GM19025 (cell line): ENCODE measurements at regions not wholly inside any gene's neighbourhood (a gene's known extent, or its start where the extent isn't known, plus 50 kb on each side); places are given as distances from the start of the nearest gene placed in this dataset.

Experiments
- ATAC-seq: cut with Tn5 transposase; IDR thresholded peaks from one replicate; pipeline ENCODE4 v1.9.1; 2021; ENCODE audit warnings: mild to moderate bottlenecking, low read depth, moderate library complexity; ENCODE audit not compliant: unreplicated experiment

DNA sequence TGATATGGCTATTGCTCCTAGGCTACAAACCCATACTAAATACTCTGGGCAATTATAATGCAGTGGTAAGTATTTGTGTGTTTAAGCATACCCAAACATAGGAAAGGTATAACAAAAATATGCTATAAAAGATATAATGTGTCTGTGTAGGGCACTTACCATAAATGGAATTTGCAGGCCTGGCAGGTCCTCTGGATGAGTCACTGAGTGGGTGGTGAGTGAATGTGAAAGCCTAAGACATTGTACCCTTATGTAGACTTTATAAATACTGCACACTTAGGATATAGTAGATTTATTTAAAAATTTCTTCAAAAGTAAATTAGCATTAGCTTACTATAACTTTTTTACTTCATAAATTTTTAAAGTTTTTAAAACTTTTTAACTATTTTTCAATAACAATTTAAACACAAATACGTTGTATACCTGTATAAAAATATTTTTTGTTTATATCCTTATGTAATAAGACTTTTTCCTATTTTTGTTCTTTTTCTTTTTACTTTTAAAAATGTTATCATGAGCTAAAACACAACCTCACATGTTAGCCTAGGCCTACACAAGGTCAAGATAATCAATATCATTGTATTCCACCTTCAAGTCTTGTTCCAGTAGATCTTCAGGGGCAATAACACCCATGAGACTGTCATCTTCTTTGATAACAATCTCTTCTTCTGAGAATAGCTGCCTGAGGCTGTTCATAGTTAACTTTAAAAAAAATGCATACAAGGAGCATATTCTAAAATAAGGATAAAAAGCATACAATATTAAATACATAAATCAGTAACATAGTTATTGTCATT lies 306.3 kb upstream of the RGS18 start:
- ATAC-seq, result no peak

DNA sequence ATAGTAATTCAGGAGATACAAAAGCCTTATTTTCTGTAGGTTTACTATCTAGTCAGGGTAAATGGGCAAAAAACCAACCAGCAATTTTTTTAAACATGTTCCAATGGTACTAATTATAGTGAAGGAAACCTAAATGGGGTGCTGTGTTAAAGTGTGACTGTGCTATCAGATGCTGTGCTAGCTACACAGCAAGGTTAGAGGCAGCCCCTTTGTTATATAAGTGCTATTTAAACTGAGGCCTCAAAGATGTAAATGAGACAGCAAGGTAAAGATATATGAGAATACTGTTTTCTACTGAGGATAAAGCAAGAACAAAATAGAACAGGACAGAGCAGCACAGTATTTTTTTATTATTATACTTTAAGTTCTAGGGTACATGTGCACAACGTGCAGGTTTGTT lies 305.4 kb upstream of the RGS18 start:
- no peak for ATAC-seq

DNA sequence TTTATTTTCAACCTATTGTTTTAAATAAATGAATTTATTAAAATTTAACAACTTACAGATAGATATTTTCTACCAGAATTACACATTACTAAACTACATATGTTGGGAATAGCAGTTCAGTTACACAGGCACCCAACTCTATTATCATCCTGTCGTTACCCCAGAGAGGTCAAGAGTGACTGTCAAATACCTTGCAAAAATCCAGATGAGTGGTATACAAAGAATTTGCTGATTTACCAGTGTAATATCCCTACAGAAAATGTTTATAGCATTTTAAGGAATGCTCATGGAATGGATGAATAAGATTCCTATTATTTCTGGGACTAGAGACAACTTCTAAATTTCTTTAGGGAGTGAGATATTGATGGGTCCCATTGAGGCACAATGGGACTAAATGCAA lies 300.7 kb upstream of the RGS18 start:
- no peak for ATAC-seq

GRCh38 chr1:191865479-191865878 lies 292.8 kb upstream of the RGS18 start:
- no peak for ATAC-seq

DNA sequence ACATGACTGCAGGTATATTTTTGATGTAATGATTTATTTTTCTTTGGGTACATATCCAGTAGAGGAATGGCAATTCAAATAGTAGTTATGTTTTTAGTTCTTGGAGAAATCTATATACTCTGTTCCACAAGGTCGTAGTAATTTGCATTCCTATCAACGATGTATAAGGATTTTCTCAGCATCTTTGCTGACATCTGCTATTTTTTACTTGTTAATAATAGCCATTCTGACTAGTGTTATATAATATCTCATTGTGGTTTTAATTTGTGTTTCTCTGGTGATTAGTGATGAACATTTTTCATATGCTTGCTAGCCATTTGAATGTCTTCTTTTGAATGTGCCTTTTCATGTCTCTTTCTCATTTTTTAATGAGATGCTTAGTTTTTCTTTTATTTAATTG lies 292.1 kb upstream of the RGS18 start:
- no peak for ATAC-seq

- no peak for ATAC-seq
Measured at GRCh38 chr1:191869790-191870312, 288.4 kb upstream of the RGS18 start.

DNA sequence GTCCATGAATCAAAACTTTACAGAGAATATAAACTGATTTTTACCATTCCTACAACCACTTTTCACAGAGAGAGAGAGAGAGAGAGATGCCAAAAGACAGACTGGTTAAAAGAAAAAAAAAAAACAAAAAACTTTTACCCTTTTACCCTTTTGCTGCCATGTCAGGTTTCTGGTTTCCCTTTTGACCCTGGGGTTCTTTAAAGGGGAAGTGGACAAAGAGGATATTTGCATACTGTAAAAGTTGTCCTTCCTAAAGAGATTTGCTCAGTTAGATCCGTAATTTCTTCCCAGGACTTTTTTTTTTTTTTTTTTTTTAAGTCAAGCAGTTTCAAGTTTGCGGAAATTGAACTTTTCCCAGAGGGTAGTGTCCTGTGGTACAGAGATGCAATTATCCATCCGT lies 287.8 kb upstream of the RGS18 start:
- ATAC-seq, result peak; percentile 64

DNA sequence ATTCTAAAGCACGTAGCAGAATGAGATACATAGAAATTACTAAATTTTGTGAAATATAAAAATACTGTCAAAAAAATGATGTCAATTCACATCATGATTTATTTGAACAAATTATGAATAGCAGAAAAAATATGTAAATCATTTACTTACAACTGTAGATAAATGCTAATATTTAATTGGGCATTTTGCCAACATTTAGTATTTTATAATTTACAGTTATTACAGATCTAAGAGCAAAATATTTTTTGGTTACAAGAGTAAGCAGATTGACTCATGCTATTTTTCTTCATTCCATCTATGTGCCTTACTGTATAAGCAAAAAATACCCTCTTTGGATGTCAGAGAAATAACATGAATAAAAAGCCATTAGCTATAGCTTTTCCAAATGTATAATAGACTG lies 282.3 kb upstream of the RGS18 start:
- no peak for ATAC-seq

GRCh38 chr1:191876631-191877030 lies 281.6 kb upstream of the RGS18 start:
- ATAC-seq, result no peak

GRCh38 chr1:191882870-191883269 lies 275.4 kb upstream of the RGS18 start:
- no peak for ATAC-seq

- ATAC-seq, result no peak
Measured at GRCh38 chr1:191886977-191887376, 271.3 kb upstream of the RGS18 start.

DNA sequence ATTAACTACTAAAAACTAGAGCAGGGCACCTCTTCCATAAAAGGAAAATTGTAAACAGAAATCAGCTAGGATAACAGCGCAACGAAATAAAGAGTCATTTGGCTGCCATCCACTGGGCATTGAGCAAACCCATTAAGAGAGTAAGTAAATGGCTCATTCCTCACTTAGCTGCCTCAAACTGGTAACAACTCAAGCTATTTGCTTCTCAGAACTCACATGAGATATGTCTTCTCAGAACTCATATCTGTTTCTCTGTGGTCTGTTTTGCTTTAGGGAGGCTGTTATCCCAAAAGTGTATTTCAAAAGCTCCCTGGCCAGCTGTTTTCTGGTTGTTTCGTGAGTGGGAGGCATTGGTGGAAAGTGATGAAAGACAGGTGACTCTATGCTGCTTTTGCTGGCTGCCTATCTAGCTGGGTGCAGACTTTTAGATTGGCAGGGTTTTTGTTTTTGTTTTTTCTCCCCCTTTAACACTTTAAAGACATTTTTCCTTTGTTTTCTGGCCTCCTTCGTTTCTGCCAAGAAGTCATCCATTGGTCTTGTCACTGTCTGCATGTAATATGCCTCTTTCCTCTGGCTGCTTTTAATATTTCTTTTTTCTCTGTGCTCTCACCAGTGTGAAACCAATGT lies 269.2 kb upstream of the RGS18 start:
- ATAC-seq, result no peak

DNA sequence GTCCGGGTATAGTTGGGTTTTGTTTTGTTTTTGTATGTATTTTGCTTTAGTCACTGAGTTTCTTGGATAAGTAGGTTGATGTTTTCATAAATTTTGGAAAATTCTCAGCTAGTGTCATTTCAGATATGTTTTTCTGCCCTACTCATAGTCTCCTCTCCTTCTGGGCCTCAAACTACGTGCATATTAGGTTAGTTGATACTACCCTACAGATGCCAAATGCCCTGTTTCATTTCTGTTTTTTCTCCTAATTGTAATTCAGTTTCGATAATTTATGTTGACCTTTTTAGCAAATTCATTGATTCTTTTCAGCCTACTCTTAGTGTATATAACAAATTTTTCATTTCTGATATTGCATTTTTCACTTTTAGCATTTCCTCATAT lies 268.6 kb upstream of the RGS18 start:
- no peak for ATAC-seq

DNA sequence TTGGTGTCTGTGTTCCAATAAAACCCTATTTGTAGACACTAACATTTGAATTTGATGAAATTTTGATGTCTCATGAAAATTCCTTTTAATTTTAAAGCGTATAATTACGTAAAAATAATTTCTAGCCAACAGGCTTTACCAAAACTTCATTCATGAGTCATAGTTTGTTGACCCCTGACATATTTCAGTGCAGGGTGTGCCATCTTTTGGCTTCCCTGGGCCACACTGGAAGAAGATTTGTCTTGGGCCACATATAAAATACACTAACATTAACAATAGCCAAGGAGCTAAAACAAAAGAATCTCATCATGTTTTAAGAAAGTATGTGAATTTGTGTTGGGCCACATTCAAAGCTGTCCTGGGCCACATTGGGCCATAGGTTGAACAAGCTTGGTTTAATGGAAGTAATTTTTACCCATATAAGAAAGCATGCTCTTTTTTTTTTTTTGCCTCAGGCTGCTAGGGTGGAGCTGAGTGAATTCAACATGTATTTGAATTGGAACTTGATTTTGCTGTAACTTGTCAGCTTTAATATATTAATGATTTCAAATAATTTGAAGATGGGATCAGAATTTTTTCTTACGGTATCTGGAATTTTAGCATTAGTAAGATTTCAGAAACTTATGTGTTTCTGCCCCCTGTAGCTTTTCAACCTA lies 267.7 kb upstream of the RGS18 start:
- ATAC-seq, result no peak

GRCh38 chr1:191892716-191893115 lies 265.5 kb upstream of the RGS18 start:
- no peak for ATAC-seq

DNA sequence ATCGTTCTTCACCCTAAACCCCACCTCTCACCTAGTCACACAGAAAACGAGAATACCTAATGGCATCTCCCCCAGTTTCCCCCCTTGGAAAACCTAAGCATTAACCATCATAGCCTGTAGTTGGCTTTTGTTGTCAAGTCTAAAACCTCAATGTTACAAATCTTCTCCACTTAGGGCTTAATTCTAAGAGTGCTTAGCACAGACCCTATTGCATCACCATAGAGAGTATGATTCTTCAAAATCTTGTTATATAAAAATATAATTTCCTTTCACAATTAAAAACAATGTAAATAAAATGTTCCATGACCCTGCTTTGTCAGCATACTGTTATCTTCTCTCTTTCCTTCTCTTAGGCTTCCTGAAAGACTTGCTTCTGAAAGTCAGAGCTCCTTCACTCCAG lies 263.2 kb upstream of the RGS18 start:
- ATAC-seq, result no peak

DNA sequence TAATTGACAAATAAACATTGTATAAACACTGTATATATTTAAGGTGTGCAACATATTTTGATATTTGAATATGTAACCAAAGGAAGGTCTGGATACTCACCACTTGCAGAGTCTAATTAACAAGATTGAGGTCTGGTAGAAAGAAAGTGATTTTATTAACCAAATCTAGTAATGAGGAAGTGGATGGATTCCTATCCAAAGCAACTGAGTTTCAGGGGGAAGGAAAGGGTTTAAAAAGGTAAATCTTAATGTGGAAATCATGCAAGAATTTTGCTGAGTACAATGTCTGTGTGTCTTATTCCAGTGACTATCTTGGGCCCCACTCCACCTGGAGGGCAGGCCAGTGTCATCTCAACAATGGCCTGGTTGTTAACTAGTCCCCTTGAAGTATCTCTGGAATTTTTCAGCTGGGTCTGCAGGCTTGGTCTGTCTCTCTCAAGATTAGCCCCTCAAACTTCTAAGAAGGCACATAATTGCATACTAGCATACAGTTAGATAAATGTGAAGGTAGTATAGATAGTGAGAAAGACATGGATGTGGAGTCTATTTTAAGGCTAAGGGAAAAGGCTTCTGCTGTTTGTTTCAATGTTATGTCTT lies 262.7 kb upstream of the RGS18 start:
- ATAC-seq, result no peak

GRCh38 chr1:191897134-191897533 lies 261.1 kb upstream of the RGS18 start:
- no peak for ATAC-seq

DNA sequence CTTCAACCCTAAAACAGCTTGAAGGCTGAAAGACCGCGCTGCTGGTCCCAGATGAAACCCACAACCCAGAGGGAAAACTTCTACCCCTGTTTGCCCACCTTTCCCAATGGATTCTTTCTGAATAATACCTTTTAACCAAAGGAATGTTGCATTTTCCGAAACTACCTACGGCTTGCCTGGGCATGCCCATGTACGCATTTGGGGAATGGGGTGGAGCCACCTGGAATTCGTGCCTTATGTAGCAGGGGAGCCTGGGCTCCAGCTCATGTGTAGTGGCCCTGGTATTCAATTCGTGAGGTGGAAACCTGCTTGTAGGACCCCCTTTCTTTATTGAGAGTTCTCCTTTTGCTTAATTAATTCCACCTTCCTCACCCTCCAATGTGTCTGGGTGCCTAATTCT lies 256.6 kb upstream of the RGS18 start:
- ATAC-seq, result no peak

GRCh38 chr1:191904991-191905390 lies 253.3 kb upstream of the RGS18 start:
- ATAC-seq, result no peak

DNA sequence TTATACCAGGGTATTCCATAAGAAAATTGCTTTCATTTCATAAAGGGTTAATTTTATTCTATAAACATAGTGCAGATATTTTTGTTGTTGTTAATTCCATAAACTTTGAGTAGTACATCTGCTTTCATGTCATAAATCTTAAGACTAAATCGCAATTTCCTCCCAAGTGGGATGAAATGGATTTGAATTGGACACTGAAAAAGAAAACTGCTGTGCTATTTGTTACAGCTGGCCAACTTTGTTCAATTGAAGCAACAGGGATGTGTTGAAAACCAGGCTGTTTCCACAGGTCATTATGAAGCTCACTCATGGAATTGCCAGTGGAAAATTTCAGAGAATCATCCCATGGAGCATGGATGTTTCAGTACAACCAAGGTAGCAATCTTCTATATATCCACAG lies 252.5 kb upstream of the RGS18 start:
- ATAC-seq, result no peak
